ENCODE measurements at regions not wholly inside any gene's neighbourhood (a gene's known extent, or its start where the extent isn't known, plus 50 kb on each side); places are given as distances from the start of the nearest gene placed in this dataset.
"Not testable (repeated sequence)": the region's sequence is repeated elsewhere in the genome, so short reads cannot be mapped to it uniquely, and the experiment has no call there.

DNA sequence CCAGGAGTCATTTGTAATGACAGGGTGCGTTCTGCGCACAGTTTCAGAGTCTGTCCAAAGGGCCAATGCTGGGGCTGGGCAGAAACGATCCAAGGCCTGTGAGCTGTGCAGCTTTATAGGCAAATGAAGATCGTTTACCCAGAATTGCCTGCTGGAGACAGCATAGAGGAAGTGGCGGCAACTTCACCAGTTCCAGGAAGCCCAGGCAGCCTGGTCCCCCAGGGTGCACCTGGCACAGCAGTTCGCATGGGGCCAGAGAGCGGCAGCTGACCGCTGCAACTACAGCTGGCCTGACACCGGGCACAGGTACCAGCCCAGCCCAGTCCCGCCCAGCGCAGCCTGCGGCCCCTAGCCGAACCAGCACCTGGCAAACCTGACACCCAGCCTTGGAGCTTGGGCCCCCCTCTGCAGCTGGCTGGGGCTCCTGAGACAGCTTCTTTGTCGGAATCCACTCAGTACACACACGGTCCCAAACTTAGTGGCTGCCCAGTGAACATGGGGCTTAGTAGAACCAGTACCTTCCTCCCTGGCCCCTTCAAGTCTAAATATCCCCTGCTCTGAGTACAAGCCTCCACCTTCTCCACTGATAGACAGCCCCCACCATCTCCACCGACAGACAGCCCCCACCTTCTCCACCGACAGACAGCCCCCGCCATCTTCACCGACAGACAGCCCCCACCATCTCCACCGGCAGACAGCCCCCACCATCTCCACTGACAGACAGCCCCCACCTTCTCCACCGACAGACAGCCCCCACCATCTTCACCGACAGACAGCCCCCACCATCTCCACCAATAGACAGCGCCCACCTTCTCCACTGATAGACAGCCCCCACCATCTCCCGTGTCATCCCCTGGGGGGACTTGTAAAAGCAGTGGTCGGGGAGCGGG is 62.7 kb upstream of the SPN start:
- DNase-seq (ENCODE audit: low read depth in 1 of 2, low spot score in 2 of 2); H2AK5ac ChIP-seq (ENCODE audit: low read depth, low read length); H4K20me1 ChIP-seq (replicated peaks in 1 of 2; ENCODE audit: control insufficient read depth in 1 of 2, insufficient read depth in 2 of 2, low read length in 2 of 2); H3K18ac ChIP-seq (ENCODE audit: extremely low read depth, low read length); H3K27ac ChIP-seq (ENCODE audit: low read depth, low read length); H3K4ac ChIP-seq (replicated peaks; ENCODE audit: insufficient read length, low read depth, low read length); H4K5ac ChIP-seq (ENCODE audit: insufficient read length, low read depth, low read length); H4K91ac ChIP-seq (replicated peaks; ENCODE audit: insufficient read length, low read length); H2BK12ac ChIP-seq (ENCODE audit: low read depth, low read length); CTCF ChIA-PET (ENCODE audit: partially characterized antibody); H3K9me3 ChIP-seq (ENCODE audit: insufficient read depth in 2 of 2, low read depth in 1 of 2, low read length in 1 of 2); H3K79me1 ChIP-seq (ENCODE audit: low read depth, low read length); H3K27me3 ChIP-seq (replicated peaks in 1 of 4; ENCODE audit: control insufficient read depth in 3 of 4, extremely low read depth in 1 of 4, insufficient read depth in 3 of 4, low read length in 3 of 4); FAIRE-seq; H2BK5ac ChIP-seq (ENCODE audit: low read depth, low read length); H2AFZ ChIP-seq (ENCODE audit: low read length); H3K14ac ChIP-seq (ENCODE audit: insufficient read length); H3K36me3 ChIP-seq (ENCODE audit: control insufficient read depth in 2 of 4, insufficient read depth in 4 of 4, low read length in 3 of 4); H3K23me2 ChIP-seq (ENCODE audit: low read depth, low read length); H4K8ac ChIP-seq (ENCODE audit: extremely low read depth, insufficient read depth, low read length); H3K4me1 ChIP-seq (replicated peaks in 1 of 4; ENCODE audit: control insufficient read depth in 3 of 4, insufficient read depth in 4 of 4, low read length in 3 of 4); H3K23ac ChIP-seq (ENCODE audit: insufficient read length); H2BK15ac ChIP-seq (ENCODE audit: low read length); H2BK120ac ChIP-seq (replicated peaks; ENCODE audit: low read depth, low read length); H3K56ac ChIP-seq (replicated peaks; ENCODE audit: insufficient read length, low read depth, low read length); H3K9ac ChIP-seq (replicated peaks in 1 of 4; ENCODE audit: extremely low read depth in 1 of 4, low read depth in 3 of 4, low read length in 3 of 4); H3K4me2 ChIP-seq (ENCODE audit: insufficient read depth in 1 of 2, low read depth in 2 of 2, low read length in 2 of 2); H2BK20ac ChIP-seq (ENCODE audit: low read length); H3K4me3 ChIP-seq (ENCODE audit: extremely low read depth in 1 of 4, insufficient read depth in 2 of 4, low read depth in 3 of 4, low read length in 4 of 4): not testable (repeated sequence)
- peaks cover 0 to 39% of the 10 kb centered on the region in 2 experiments; a peak in 3 of 4 replicates for H3K79me2 ChIP-seq (ENCODE audit: control insufficient read depth in 1 of 2, insufficient read depth in 2 of 2, low read length in 2 of 2)
- POLR2A ChIA-PET (ENCODE audit: partially characterized antibody) = interaction anchor here (0.6 kb wide), 1 partner anchor 1406 kb away, joined by 3 read pairs; no protein-coding TSS in a partner anchor
- 90% methylated on average over 20 of the region's 26 CpGs; no CpG with 5 or more reads in 1 of the 2 experiments for WGBS, 2 experiments (ENCODE audit: extremely low coverage in 1 of 2, insufficient coverage in 1 of 2, insufficient read length in 1 of 2, insufficient replicate concordance in 2 of 2, low coverage in 1 of 2, low lambda C conversion rate in 2 of 2, missing lambda C conversion rate in 1 of 2)

DNA sequence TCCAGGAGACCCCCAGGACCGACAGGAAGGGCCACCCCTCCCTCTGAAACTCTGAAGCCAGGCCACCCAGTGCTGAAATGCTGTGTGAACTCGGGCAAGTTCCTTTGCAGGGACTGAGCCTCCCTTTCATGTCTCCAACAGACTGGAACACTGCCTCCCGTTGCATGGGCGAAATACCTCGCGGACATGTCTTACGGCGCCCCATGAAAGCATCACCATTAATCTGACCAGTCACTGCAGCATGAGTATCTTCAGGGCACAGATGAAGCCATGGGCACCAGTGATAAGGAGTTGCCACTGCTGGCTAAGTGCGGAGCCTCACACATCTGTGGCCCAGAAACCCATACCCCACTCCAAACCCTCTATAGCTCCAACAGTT is 60.8 kb upstream of the SPN start:
- H3K9ac ChIP-seq (replicated peaks in 1 of 4; ENCODE audit: extremely low read depth in 1 of 4, low read depth in 3 of 4, low read length in 3 of 4); H2BK120ac ChIP-seq (replicated peaks; ENCODE audit: low read depth, low read length); H2AK5ac ChIP-seq (ENCODE audit: low read depth, low read length); H3K4me3 ChIP-seq (ENCODE audit: extremely low read depth in 1 of 4, insufficient read depth in 2 of 4, low read depth in 3 of 4, low read length in 4 of 4); H3K79me1 ChIP-seq (ENCODE audit: low read depth, low read length); H3K4me2 ChIP-seq (ENCODE audit: insufficient read depth in 1 of 2, low read depth in 2 of 2, low read length in 2 of 2); H4K5ac ChIP-seq (ENCODE audit: insufficient read length, low read depth, low read length); H3K27ac ChIP-seq (ENCODE audit: low read depth, low read length); H3K4me1 ChIP-seq (replicated peaks in 1 of 4; ENCODE audit: control insufficient read depth in 3 of 4, insufficient read depth in 4 of 4, low read length in 3 of 4); H3K23me2 ChIP-seq (ENCODE audit: low read depth, low read length); H2BK20ac ChIP-seq (ENCODE audit: low read length); H2BK12ac ChIP-seq (ENCODE audit: low read depth, low read length); H4K8ac ChIP-seq (ENCODE audit: extremely low read depth, insufficient read depth, low read length); H3K23ac ChIP-seq (ENCODE audit: insufficient read length); FAIRE-seq; H3K36me3 ChIP-seq (ENCODE audit: control insufficient read depth in 2 of 4, insufficient read depth in 4 of 4, low read length in 3 of 4); H3K4ac ChIP-seq (replicated peaks; ENCODE audit: insufficient read length, low read depth, low read length); H2BK5ac ChIP-seq (ENCODE audit: low read depth, low read length); CTCF ChIA-PET (ENCODE audit: partially characterized antibody); H3K56ac ChIP-seq (replicated peaks; ENCODE audit: insufficient read length, low read depth, low read length); H3K14ac ChIP-seq (ENCODE audit: insufficient read length); H4K91ac ChIP-seq (replicated peaks; ENCODE audit: insufficient read length, low read length); H4K20me1 ChIP-seq (replicated peaks in 1 of 2; ENCODE audit: control insufficient read depth in 1 of 2, insufficient read depth in 2 of 2, low read length in 2 of 2); H3K9me3 ChIP-seq (ENCODE audit: insufficient read depth in 2 of 2, low read depth in 1 of 2, low read length in 1 of 2); H2AFZ ChIP-seq (ENCODE audit: low read length); H2BK15ac ChIP-seq (ENCODE audit: low read length); H3K18ac ChIP-seq (ENCODE audit: extremely low read depth, low read length); DNase-seq (ENCODE audit: low read depth in 1 of 2, low spot score in 2 of 2); H3K27me3 ChIP-seq (replicated peaks in 1 of 4; ENCODE audit: control insufficient read depth in 3 of 4, extremely low read depth in 1 of 4, insufficient read depth in 3 of 4, low read length in 3 of 4): not testable (repeated sequence)
- H3K79me2 ChIP-seq (ENCODE audit: control insufficient read depth in 1 of 2, insufficient read depth in 2 of 2, low read length in 2 of 2) = peaks cover 0 to 52% of the 10 kb centered on the region in 2 experiments; a peak in 3 of 4 replicates
- POLR2A ChIA-PET (ENCODE audit: partially characterized antibody) = interaction anchor here (1.6 kb wide), 1 partner anchor 89 kb away, joined by 3 read pairs; no protein-coding TSS in a partner anchor
- 94% methylated on average over 8 of the region's 9 CpGs; no CpG with 5 or more reads in 1 of the 2 experiments for WGBS, 2 experiments (ENCODE audit: extremely low coverage in 1 of 2, insufficient coverage in 1 of 2, insufficient read length in 1 of 2, insufficient replicate concordance in 2 of 2, low coverage in 1 of 2, low lambda C conversion rate in 2 of 2, missing lambda C conversion rate in 1 of 2)
